ENCODE measurements at regions not wholly inside any gene's neighbourhood (a gene's known extent, or its start where the extent isn't known, plus 50 kb on each side); places are given as distances from the start of the nearest gene placed in this dataset.

DNA sequence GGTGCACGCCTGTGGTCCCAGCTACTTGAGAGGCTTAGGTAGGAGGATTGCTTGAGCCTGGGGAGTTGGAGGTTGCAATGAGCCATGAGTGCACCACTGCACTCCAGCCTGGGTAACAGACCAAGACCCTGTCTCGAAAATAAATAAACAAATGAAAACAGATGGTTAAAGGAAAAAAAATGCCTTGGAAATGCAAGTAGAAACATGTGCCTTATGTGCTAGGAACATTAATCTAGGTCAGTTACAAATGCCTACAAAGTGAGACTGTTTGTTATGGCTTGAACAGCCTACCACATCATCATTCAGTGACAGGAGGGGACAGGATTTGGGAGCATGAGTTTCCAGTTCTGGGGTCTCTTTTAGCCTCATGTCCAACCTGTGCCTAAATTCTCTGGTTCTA, 52.4 kb upstream of the BCAT1 start:
- 90% methylated on average over 2 of the region's 2 CpGs; no CpG with 5 or more reads in 1 of the 2 experiments for WGBS, 2 experiments (ENCODE audit: extremely low coverage in 1 of 2, insufficient coverage in 1 of 2, insufficient read length in 1 of 2, insufficient replicate concordance in 2 of 2, low coverage in 1 of 2, low lambda C conversion rate in 2 of 2, missing lambda C conversion rate in 1 of 2)
- Histone ChIP-seq H4K20me1 (replicated peaks in 1 of 2; ENCODE audit: control insufficient read depth in 1 of 2, insufficient read depth in 2 of 2, low read length in 2 of 2) (no peaks in the 10 kb centered on the region), H3K27ac (ENCODE audit: low read depth, low read length) (no peak overlapping the region), H2BK5ac (ENCODE audit: low read depth, low read length) (no peak overlapping the region), H3K79me2 (ENCODE audit: control insufficient read depth in 1 of 2, insufficient read depth in 2 of 2, low read length in 2 of 2) (no peaks in the 10 kb centered on the region), H2BK20ac (ENCODE audit: low read length) (no peak overlapping the region), H4K8ac (ENCODE audit: extremely low read depth, insufficient read depth, low read length) (no peak overlapping the region), H4K5ac (ENCODE audit: insufficient read length, low read depth, low read length) (no peak overlapping the region), H3K4me2 (ENCODE audit: insufficient read depth in 1 of 2, low read depth in 2 of 2, low read length in 2 of 2) (no peak overlapping the region), H3K27me3 (replicated peaks in 1 of 4; ENCODE audit: control insufficient read depth in 3 of 4, extremely low read depth in 1 of 4, insufficient read depth in 3 of 4, low read length in 3 of 4) (no peaks in the 10 kb centered on the region), H3K4ac (replicated peaks; ENCODE audit: insufficient read length, low read depth, low read length) (no peak overlapping the region), H3K9me3 (ENCODE audit: insufficient read depth in 2 of 2, low read depth in 1 of 2, low read length in 1 of 2) (no peaks in the 10 kb centered on the region), H2BK15ac (ENCODE audit: low read length) (no peak overlapping the region), H2BK120ac (replicated peaks; ENCODE audit: low read depth, low read length) (no peak overlapping the region), H2BK12ac (ENCODE audit: low read depth, low read length) (no peak overlapping the region), H3K4me3 (ENCODE audit: extremely low read depth in 1 of 4, insufficient read depth in 2 of 4, low read depth in 3 of 4, low read length in 4 of 4) (no peak overlapping the region), H3K79me1 (ENCODE audit: low read depth, low read length) (no peaks in the 10 kb centered on the region), H3K36me3 (ENCODE audit: control insufficient read depth in 2 of 4, insufficient read depth in 4 of 4, low read length in 3 of 4) (no peaks in the 10 kb centered on the region), H3K14ac (ENCODE audit: insufficient read length) (no peak overlapping the region), H3K9ac (replicated peaks in 1 of 4; ENCODE audit: extremely low read depth in 1 of 4, low read depth in 3 of 4, low read length in 3 of 4) (no peak overlapping the region), H4K91ac (replicated peaks; ENCODE audit: insufficient read length, low read length) (no peak overlapping the region), H2AFZ (ENCODE audit: low read length) (no peak overlapping the region), H3K23me2 (ENCODE audit: low read depth, low read length) (no peaks in the 10 kb centered on the region), H2AK5ac (ENCODE audit: low read depth, low read length) (no peak overlapping the region), H3K56ac (replicated peaks; ENCODE audit: insufficient read length, low read depth, low read length) (no peak overlapping the region), H3K4me1 (replicated peaks in 1 of 4; ENCODE audit: control insufficient read depth in 3 of 4, insufficient read depth in 4 of 4, low read length in 3 of 4) (0 out of 7 replicates have a peak, but pooled peaks cover 0 to 2% (median 0%) of the 10 kb centered on the region in 4 experiments), H3K18ac (ENCODE audit: extremely low read depth, low read length) (no peak overlapping the region), H3K23ac (ENCODE audit: insufficient read length) (no peak overlapping the region)
- FAIRE-seq: no peak
- DNase-seq (ENCODE audit: low read depth in 1 of 2, low spot score in 2 of 2): no peak
- POLR2A ChIA-PET (ENCODE audit: partially characterized antibody): interaction anchor here (0.7 kb wide), 1 partner anchor 11 kb away, joined by 4 read pairs; no protein-coding TSS in a partner anchor
- CTCF ChIA-PET (ENCODE audit: partially characterized antibody): interaction anchor here (1.4 to 2.4 kb wide), 4 partner anchors 8 to 129 kb away, joined by 4 to 11 read pairs (median 10); no protein-coding TSS in a partner anchor
- TF ChIP-seq CBX8 (IDR thresholded peaks at IDR 0.05; ENCODE audit: borderline replicate concordance, low read depth, low read length) (no peak), POU5F1 (IDR thresholded peaks at IDR 0.05; ENCODE audit: low read depth, low read length) (no peak), NANOG (IDR thresholded peaks at IDR 0.05; ENCODE audit: insufficient read depth, low read depth, low read length, poor library complexity, severe bottlenecking) (no peak), CTBP2 (IDR thresholded peaks at IDR 0.05; ENCODE audit: borderline replicate concordance, insufficient read depth, insufficient read length, low read length) (no peak), EP300 (IDR thresholded peaks at IDR 0.05; ENCODE audit: borderline replicate concordance in 1 of 2, low read depth in 2 of 2, low read length in 2 of 2) (no peak), JUND (IDR thresholded peaks at IDR 0.05; ENCODE audit: low read length) (no peak), EGR1 (IDR thresholded peaks at IDR 0.05; ENCODE audit: borderline replicate concordance, low read depth, low read length) (no peak), GTF2F1 (IDR thresholded peaks at IDR 0.05; ENCODE audit: borderline replicate concordance, low read depth, low read length) (no peak)
- TF ChIP-seq, protein P1, sequence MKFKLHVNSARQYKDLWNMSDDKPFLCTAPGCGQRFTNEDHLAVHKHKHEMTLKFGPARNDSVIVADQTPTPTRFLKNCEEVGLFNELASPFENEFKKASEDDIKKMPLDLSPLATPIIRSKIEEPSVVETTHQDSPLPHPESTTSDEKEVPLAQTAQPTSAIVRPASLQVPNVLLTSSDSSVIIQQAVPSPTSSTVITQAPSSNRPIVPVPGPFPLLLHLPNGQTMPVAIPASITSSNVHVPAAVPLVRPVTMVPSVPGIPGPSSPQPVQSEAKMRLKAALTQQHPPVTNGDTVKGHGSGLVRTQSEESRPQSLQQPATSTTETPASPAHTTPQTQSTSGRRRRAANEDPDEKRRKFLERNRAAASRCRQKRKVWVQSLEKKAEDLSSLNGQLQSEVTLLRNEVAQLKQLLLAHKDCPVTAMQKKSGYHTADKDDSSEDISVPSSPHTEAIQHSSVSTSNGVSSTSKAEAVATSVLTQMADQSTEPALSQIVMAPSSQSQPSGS (IDR thresholded peaks at IDR 0.05; ENCODE audit: low read length): no peak
